D721Med (cell line): ENCODE measurements at regions not wholly inside any gene's neighbourhood (a gene's known extent, or its start where the extent isn't known, plus 50 kb on each side); places are given as distances from the start of the nearest gene placed in this dataset.

ENCODE experiments used
- DNase-seq: peaks from one replicate; pipeline ENCODE4 v3.0.0; 2011; ENCODE audit warnings: low spot score; ENCODE audit not compliant: insufficient read length
- FAIRE-seq: peaks from 2 replicates; lab custom pipeline; 2011; peaks lifted over from hg19 to GRCh38; lab: Jason Lieb, UNC
- TF ChIP-seq, protein P1 (sequence below): IDR thresholded peaks from 2 replicates; pipeline ENCODE4 v1.5.1; 2012; ENCODE audit warnings: mild to moderate bottlenecking, control low read depth; ENCODE audit not compliant: insufficient read depth; ENCODE audit errors: missing control alignments

- no peak for DNase-seq
- no peak for FAIRE-seq
- TF ChIP-seq, protein P1, sequence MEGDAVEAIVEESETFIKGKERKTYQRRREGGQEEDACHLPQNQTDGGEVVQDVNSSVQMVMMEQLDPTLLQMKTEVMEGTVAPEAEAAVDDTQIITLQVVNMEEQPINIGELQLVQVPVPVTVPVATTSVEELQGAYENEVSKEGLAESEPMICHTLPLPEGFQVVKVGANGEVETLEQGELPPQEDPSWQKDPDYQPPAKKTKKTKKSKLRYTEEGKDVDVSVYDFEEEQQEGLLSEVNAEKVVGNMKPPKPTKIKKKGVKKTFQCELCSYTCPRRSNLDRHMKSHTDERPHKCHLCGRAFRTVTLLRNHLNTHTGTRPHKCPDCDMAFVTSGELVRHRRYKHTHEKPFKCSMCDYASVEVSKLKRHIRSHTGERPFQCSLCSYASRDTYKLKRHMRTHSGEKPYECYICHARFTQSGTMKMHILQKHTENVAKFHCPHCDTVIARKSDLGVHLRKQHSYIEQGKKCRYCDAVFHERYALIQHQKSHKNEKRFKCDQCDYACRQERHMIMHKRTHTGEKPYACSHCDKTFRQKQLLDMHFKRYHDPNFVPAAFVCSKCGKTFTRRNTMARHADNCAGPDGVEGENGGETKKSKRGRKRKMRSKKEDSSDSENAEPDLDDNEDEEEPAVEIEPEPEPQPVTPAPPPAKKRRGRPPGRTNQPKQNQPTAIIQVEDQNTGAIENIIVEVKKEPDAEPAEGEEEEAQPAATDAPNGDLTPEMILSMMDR, result no peak
Measured at GRCh38 chrX:46367491-46367890, 177.7 kb downstream of the ZNF674 start.

GRCh38 chrX:46366381-46367207 is 178.6 kb downstream of the ZNF674 start:
- no peak for DNase-seq
- TF ChIP-seq, protein P1, result no peak
- peak; percentile 46 for FAIRE-seq

DNA sequence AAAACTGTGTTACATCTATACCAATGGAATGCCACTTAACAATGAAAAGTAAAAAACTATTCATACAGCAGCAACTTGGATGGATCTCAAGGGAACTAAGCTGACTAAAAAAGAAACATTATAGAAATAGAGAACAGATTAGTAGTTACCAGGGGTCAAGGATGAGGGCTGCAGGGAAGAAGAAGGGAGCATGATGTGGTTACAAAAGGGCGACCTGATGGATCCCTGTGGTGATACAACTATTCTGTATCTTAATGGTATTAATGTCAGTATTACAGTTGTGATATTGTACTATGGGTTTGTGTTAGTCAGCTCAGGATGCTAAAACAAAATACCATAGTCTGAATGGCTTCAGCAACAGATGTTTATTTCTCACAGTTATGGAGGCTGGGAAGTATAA is 190.7 kb downstream of the ZNF674 start:
- FAIRE-seq, result no peak
- no peak for DNase-seq
- TF ChIP-seq, protein P1, result no peak

- TF ChIP-seq, protein P1, result no peak
- FAIRE-seq, result no peak
Measured at GRCh38 chrX:46341767-46342322, 203.4 kb downstream of the ZNF674 start.

DNA sequence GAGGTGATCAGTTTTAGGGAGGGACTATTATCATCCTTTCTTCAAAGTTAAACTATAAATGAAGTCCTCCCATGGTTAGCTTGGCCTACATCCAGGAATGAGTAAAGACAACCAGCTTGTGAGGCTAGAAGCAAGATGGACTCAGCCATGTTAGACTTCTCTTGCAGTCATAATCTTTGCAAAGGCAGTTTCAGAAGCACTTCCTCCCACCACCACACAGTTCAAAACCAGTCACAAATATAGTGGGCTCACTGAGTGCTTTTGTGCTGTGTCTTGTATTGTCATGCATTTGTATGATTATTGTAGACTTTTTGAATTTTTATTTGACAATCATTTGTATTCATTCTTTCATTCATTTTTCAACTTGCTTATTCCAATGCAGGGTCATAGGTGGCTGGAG is 204.5 kb downstream of the ZNF674 start:
- no peak for FAIRE-seq
- TF ChIP-seq, protein P1, result no peak

More at GRCh38 chrX:46341767-46342322, 203.4 kb downstream of the ZNF674 start:
- no peak for DNase-seq

GRCh38 chrX:46333550-46333949 is 211.7 kb downstream of the ZNF674 start:
- DNase-seq, result no peak
- TF ChIP-seq, protein P1, result no peak
- no peak for FAIRE-seq

More for the DNA sequence above, 204.5 kb downstream of the ZNF674 start:
- DNase-seq, result no peak

- FAIRE-seq, result no peak
- TF ChIP-seq, protein P1, result no peak
- no peak for DNase-seq
Measured at GRCh38 chrX:46330981-46331380, 214.2 kb downstream of the ZNF674 start.
